ENCODE measurements at regions not wholly inside any gene's neighbourhood (a gene's known extent, or its start where the extent isn't known, plus 50 kb on each side); places are given as distances from the start of the nearest gene placed in this dataset.

- H3K9me3 ChIP-seq: no peaks in the 10 kb centered on the region
- H3K4me3 ChIP-seq: no peak overlapping the region
- no peak overlapping the region for H3K27ac ChIP-seq
- H3K4me1 ChIP-seq: no peaks in the 10 kb centered on the region
- no peaks in the 10 kb centered on the region for H3K36me3 ChIP-seq
- H3K27me3 ChIP-seq: no peaks in the 10 kb centered on the region
- 23 to 29% methylated on average over 2 of the region's 2 CpGs for WGBS, 2 donors
- TF ChIP-seq POLR2A (IDR thresholded peaks at IDR 0.05): no peak
- TF ChIP-seq, protein P1, sequence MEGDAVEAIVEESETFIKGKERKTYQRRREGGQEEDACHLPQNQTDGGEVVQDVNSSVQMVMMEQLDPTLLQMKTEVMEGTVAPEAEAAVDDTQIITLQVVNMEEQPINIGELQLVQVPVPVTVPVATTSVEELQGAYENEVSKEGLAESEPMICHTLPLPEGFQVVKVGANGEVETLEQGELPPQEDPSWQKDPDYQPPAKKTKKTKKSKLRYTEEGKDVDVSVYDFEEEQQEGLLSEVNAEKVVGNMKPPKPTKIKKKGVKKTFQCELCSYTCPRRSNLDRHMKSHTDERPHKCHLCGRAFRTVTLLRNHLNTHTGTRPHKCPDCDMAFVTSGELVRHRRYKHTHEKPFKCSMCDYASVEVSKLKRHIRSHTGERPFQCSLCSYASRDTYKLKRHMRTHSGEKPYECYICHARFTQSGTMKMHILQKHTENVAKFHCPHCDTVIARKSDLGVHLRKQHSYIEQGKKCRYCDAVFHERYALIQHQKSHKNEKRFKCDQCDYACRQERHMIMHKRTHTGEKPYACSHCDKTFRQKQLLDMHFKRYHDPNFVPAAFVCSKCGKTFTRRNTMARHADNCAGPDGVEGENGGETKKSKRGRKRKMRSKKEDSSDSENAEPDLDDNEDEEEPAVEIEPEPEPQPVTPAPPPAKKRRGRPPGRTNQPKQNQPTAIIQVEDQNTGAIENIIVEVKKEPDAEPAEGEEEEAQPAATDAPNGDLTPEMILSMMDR (IDR thresholded peaks at IDR 0.05): no peak
- no peak for TF ChIP-seq EP300 (IDR thresholded peaks at IDR 0.05)
- DNase-seq (ENCODE audit: low spot score in 2 of 2): no peak
Observed at GRCh38 chr3:191123946-191124345, 75.1 kb upstream of the OSTN start.

DNA sequence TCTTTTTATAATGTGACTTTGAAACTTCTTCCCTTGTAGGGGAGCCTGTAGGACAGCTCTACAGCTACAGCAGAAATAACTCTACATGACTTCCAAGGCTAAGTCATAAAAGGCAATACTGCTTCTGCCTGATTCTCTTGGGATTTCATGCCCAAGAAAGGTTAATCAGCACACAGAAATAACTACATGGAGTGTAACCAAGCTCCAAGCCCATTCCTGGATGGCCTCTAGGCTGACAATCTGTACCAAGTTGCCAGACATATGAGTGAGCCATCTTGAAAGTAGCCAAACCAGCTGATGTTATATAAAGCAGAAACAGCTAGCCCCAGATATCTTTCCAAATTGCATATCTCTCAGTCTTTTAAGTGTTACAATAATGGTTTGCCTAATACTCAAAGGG, 75.8 kb upstream of the OSTN start:
- H3K27me3 ChIP-seq: no peaks in the 10 kb centered on the region
- TF ChIP-seq POLR2A (IDR thresholded peaks at IDR 0.05) (no peak), EP300 (IDR thresholded peaks at IDR 0.05) (no peak)
- TF ChIP-seq, protein P1 (IDR thresholded peaks at IDR 0.05): no peak
- H3K9me3 ChIP-seq: no peaks in the 10 kb centered on the region
- no peaks in the 10 kb centered on the region for H3K36me3 ChIP-seq
- no peaks in the 10 kb centered on the region for H3K4me1 ChIP-seq
- DNase-seq (ENCODE audit: low spot score in 2 of 2): no peak
- H3K4me3 ChIP-seq: no peak overlapping the region
- no peak overlapping the region for H3K27ac ChIP-seq

DNA sequence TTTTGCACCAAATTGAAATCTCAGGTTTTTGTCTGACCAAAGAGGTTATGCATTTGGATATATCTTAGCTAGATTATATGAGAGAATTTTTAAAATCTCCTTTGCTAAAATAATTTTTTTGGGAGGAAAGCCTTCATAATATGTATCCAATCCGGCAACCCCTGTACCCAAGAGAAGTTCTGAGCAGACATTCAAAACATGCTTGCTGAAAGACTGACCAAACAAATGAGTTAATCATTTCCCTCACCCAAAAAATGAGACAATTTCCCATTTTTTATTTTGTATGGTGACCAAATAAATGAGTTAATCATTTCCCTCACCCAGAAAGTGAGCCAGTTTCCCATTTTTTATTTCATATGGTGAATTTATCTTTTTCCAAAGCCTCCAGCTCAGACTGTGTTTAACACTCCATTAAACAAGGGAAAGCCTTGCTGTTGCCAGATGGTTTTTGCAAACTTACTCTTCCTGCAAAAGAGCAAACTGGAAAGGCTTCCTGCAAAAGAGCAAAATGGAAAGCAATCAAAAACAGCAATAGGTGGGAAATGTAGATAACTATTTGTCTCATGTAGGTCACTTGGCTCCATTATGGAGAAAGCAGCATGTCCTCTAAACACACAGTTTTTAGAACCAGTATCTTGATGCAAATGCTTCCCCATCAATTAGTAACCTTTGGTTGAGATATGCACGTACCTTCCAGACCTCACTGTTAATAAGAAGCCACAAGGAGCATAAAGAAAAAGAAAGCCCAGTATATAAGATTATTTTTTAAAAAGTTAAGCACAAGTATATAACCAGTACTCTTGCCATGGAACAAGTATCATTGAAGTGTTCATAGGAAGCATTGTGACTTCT, 78.4 kb upstream of the OSTN start:
- DNase-seq (ENCODE audit: low spot score in 2 of 2): no peak
- H3K27ac ChIP-seq: no peak overlapping the region
- H3K27me3 ChIP-seq: no peaks in the 10 kb centered on the region
- no peak overlapping the region for H3K4me3 ChIP-seq
- TF ChIP-seq EP300 (IDR thresholded peaks at IDR 0.05): no peak
- TF ChIP-seq, protein P1 (IDR thresholded peaks at IDR 0.05): no peak
- TF ChIP-seq POLR2A (IDR thresholded peaks at IDR 0.05): no peak
- WGBS, 2 donors: 66 to 69% methylated on average over 2 of the region's 2 CpGs
- no peaks in the 10 kb centered on the region for H3K36me3 ChIP-seq
- no peaks in the 10 kb centered on the region for H3K9me3 ChIP-seq
- no peaks in the 10 kb centered on the region for H3K4me1 ChIP-seq

GRCh38 chr3:191119415-191120295, 79.4 kb upstream of the OSTN start:
- Histone ChIP-seq H3K4me3 (no peak overlapping the region), H3K4me1 (no peaks in the 10 kb centered on the region), H3K27me3 (no peaks in the 10 kb centered on the region), H3K9me3 (no peaks in the 10 kb centered on the region), H3K27ac (no peak overlapping the region), H3K36me3 (no peaks in the 10 kb centered on the region)
- 77 to 84% methylated on average over 3 of the region's 3 CpGs for WGBS, 2 donors
- TF ChIP-seq POLR2A (IDR thresholded peaks at IDR 0.05): no peak
- no peak for TF ChIP-seq EP300 (IDR thresholded peaks at IDR 0.05)
- TF ChIP-seq, protein P1 (IDR thresholded peaks at IDR 0.05): no peak
- DNase-seq (ENCODE audit: low spot score in 2 of 2): no peak

GRCh38 chr3:191111722-191112121, 87.3 kb upstream of the OSTN start:
- 59 to 98% methylated on average over 3 of the region's 3 CpGs for WGBS, 2 donors
- no peaks in the 10 kb centered on the region for H3K36me3 ChIP-seq
- no peak overlapping the region for H3K4me3 ChIP-seq
- no peaks in the 10 kb centered on the region for H3K27me3 ChIP-seq
- H3K9me3 ChIP-seq: no peaks in the 10 kb centered on the region
- H3K27ac ChIP-seq: no peak overlapping the region
- no peak for DNase-seq (ENCODE audit: low spot score in 2 of 2)
- no peaks in the 10 kb centered on the region for H3K4me1 ChIP-seq
- TF ChIP-seq POLR2A (IDR thresholded peaks at IDR 0.05) (no peak), EP300 (IDR thresholded peaks at IDR 0.05) (no peak)
- TF ChIP-seq, protein P1 (IDR thresholded peaks at IDR 0.05): no peak
